Activated T-helper 1 cell treated with anti-CD3 and anti-CD28 coated beads, Interleukin-12 subunit alpha, Interleukin-12 subunit beta, Interleukin-2, Interleukin-4 antibody, amounts not matched to agents 30 ng/mL and 10 ng/mL and 1 ng/mL, durations not matched to agents 14 hours and 24 hours and 36 hours (primary cell): ENCODE measurements at regions not wholly inside any gene's neighbourhood (a gene's known extent, or its start where the extent isn't known, plus 50 kb on each side); places are given as distances from the start of the nearest gene placed in this dataset.

Experiments
- DNase-seq: peaks from one replicate; pipeline ENCODE4 v3.0.0; 2021; ENCODE audit warnings: low spot score
- H3K27ac Mint-ChIP-seq: one replicate; pipeline ENCODE4 v1.8.0; 2021; ENCODE audit warnings: mild to moderate bottlenecking, mixed read lengths
- H3K27me3 Mint-ChIP-seq: one replicate; pipeline ENCODE4 v1.8.0; 2022; ENCODE audit warnings: mild to moderate bottlenecking, moderate library complexity, mixed read lengths; ENCODE audit not compliant: insufficient read depth
- H3K36me3 Mint-ChIP-seq: one replicate; pipeline ENCODE4 v1.8.0; 2021; ENCODE audit warnings: low read depth, mixed read lengths
- H3K4me1 Mint-ChIP-seq: one replicate; pipeline ENCODE4 v1.8.0; 2021; ENCODE audit warnings: low read depth, mixed read lengths
- H3K4me3 Mint-ChIP-seq: one replicate; pipeline ENCODE4 v1.8.0; 2021; ENCODE audit warnings: mild to moderate bottlenecking, moderate library complexity, mixed read lengths
- H3K9me3 Mint-ChIP-seq: one replicate; pipeline ENCODE4 v1.8.0; 2021; ENCODE audit warnings: mixed read lengths
- intact Hi-C: fragments of 100-400 bp; cut with micrococcal nuclease; formaldehyde crosslinking; loops from one replicate; pipeline ENCODE4 v1.15.1; 2024

DNA sequence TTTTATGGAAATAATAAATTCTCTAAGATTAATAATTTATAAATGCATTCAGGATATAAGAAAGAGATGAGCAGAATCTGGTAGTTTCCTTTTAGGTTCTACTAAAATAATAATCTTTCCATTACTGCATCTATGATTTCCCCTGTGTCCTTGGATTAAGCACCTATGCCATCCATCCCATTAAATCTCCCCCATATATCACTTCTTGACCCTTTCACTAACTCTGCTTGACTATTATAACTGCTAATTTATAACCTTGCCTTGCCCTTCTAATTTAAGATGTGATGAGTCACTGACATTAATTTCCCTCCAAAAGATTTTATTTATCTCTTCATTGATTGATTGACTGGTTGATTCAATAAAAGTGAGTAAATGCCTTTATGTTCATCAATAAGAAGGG is 348.3 kb upstream of the LRATD1 start:
- H3K27me3 Mint-ChIP-seq, result no peaks in the 10 kb centered on the region
- intact Hi-C loops, result no loop called here

DNA sequence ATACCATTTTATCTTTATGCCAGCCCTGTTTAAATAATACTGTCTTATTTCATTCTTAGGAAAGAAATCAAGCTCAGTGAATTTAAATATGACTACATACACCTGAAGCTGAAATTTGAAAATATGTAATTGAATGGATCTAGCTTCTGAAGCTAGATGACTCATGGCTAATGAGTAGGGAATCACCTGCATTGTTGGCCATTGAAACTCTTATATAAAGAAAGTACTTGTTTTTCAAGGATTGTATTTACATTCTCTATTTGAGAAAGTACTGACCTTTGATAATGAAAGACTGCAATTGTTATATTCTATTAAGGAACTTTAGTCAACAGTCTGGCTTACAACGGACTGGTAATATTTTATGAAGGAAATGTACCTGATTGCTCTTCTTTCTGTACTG is 346.7 kb upstream of the LRATD1 start:
- H3K36me3 Mint-ChIP-seq, result no peaks in the 10 kb centered on the region
- H3K4me1 Mint-ChIP-seq, result no peaks in the 10 kb centered on the region
- H3K27ac Mint-ChIP-seq, result no peak overlapping the region
- peaks cover under 1% of the 10 kb centered on the region for H3K9me3 Mint-ChIP-seq
- no peak for DNase-seq
- intact Hi-C loops, result no loop called here
- no peaks in the 10 kb centered on the region for H3K27me3 Mint-ChIP-seq
- no peak overlapping the region for H3K4me3 Mint-ChIP-seq

More for the DNA sequence above, 348.3 kb upstream of the LRATD1 start:
- no peaks in the 10 kb centered on the region for H3K4me1 Mint-ChIP-seq
- no peaks in the 10 kb centered on the region for H3K36me3 Mint-ChIP-seq
- H3K4me3 Mint-ChIP-seq, result no peak overlapping the region
- no peaks in the 10 kb centered on the region for H3K9me3 Mint-ChIP-seq
- DNase-seq, result no peak
- H3K27ac Mint-ChIP-seq, result no peak overlapping the region

DNA sequence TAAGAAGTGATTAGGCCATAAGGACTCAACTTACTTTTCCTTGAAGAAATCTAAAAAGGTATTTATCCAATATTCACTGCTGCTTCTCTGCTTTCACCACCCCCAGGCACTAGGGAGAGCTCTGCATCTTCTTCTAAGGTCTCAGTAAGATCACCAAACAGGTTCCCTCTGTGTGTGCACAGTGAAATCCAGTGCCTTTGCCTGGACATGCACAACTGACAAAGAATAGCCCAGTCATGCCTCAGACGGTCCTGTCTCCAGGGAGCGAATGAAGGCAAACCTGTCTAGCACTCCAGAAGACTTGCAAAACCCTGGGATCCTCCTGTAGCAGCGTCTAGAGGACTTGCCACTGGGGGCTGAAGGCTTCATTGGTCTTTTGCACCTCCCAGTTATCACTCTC is 344.5 kb upstream of the LRATD1 start:
- no peak for DNase-seq
- intact Hi-C loops, result no loop called here
- Mint-ChIP-seq H3K4me3 (no peak overlapping the region), H3K27ac (no peak overlapping the region), H3K4me1 (no peaks in the 10 kb centered on the region), H3K27me3 (no peaks in the 10 kb centered on the region), H3K36me3 (no peaks in the 10 kb centered on the region), H3K9me3 (peaks cover 4% of the 10 kb centered on the region)

DNA sequence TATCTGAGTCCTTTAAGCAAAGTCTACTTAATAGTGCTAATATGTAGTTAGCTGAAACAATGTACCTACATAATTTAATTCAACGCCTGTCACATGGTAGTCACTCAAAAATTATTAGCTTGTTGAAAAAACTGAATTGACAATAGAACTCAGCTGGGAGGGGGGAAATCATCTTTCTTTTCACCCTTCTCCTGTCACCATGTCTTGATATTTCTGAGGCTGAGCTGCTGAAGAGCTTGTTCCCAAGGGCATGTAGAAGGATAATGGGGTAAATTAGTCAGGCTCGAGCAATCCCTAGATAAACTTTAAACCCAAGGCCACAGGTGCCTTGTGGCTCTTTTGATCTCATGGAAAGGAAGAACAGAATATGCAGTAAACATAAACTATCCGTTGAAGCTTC is 339.6 kb upstream of the LRATD1 start:
- no peaks in the 10 kb centered on the region for H3K4me1 Mint-ChIP-seq
- no peaks in the 10 kb centered on the region for H3K27me3 Mint-ChIP-seq
- no peak for DNase-seq
- H3K4me3 Mint-ChIP-seq, result no peak overlapping the region
- intact Hi-C loops, result no loop called here
- H3K9me3 Mint-ChIP-seq, result peaks cover 4% of the 10 kb centered on the region
- no peaks in the 10 kb centered on the region for H3K36me3 Mint-ChIP-seq
- H3K27ac Mint-ChIP-seq, result no peak overlapping the region

DNA sequence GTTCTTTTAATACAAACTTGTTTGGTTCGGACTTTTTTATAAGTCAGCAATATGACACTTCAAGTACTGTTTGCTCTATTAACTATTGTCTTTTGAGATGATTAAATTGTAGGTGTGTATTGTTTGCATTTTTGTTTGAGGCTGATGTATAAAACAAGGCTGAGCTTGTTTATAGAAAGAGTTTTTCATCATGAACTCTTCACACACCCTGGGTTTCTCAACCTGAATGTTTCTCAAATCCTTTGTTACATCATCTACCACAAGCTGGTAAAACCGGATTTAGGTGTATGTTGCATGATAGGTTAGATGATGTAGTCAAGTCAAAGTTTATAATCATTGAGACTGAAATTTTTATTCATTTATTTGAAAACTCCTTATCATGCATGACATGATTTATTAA is 335.2 kb upstream of the LRATD1 start:
- H3K4me3 Mint-ChIP-seq, result no peak overlapping the region
- peaks cover 3% of the 10 kb centered on the region for H3K9me3 Mint-ChIP-seq
- intact Hi-C loops, result no loop called here
- no peaks in the 10 kb centered on the region for H3K27me3 Mint-ChIP-seq
- H3K36me3 Mint-ChIP-seq, result no peaks in the 10 kb centered on the region
- H3K4me1 Mint-ChIP-seq, result no peaks in the 10 kb centered on the region
- H3K27ac Mint-ChIP-seq, result no peak overlapping the region
- no peak for DNase-seq

DNA sequence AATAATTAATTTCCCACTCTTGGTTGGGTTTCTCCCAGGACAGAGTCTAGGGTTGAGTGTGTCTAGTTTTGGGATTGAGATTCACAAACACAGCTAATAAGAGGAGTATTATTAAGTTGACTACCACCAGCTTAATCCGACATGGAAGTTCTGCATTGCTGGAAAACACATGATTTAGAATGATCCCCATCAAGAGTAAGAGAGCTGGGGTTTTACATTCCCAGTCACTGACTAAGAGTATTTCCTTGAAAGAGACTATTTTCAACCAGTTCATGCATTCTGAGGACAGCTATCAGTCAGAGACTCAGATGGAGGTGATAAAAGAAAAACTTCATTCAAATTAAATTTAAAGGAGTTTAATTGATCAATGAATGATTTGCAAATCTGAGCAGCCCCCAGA is 334.6 kb upstream of the LRATD1 start:
- intact Hi-C loops, result no loop called here
- Mint-ChIP-seq H3K4me1 (no peaks in the 10 kb centered on the region), H3K27ac (no peak overlapping the region), H3K36me3 (no peaks in the 10 kb centered on the region), H3K27me3 (no peaks in the 10 kb centered on the region), H3K4me3 (no peak overlapping the region), H3K9me3 (peaks cover 3% of the 10 kb centered on the region)
- DNase-seq, result no peak

DNA sequence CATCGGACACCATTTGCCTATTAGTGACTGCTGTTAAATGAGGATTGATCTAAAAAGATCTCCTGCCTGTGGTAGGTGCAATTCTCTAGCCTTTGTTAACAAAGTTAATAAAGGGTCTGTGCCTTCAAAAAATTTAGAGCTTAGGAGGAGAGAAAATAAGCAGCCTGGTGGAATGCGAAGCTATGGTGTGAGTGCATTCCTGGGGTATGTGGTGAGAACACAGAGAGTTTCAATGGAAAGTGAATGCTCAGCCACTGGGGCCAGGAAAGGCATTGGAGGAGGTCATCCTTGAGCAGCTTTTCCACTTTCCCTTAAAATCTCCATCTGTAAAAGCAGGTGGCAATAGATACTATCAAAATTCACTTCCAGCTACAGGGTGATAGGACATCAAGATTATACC is 331.2 kb upstream of the LRATD1 start:
- no peaks in the 10 kb centered on the region for H3K27me3 Mint-ChIP-seq
- no peaks in the 10 kb centered on the region for H3K4me1 Mint-ChIP-seq
- DNase-seq, result no peak
- intact Hi-C loops, result no loop called here
- peaks cover 3% of the 10 kb centered on the region for H3K9me3 Mint-ChIP-seq
- no peaks in the 10 kb centered on the region for H3K36me3 Mint-ChIP-seq
- no peak overlapping the region for H3K27ac Mint-ChIP-seq
- H3K4me3 Mint-ChIP-seq, result no peak overlapping the region

DNA sequence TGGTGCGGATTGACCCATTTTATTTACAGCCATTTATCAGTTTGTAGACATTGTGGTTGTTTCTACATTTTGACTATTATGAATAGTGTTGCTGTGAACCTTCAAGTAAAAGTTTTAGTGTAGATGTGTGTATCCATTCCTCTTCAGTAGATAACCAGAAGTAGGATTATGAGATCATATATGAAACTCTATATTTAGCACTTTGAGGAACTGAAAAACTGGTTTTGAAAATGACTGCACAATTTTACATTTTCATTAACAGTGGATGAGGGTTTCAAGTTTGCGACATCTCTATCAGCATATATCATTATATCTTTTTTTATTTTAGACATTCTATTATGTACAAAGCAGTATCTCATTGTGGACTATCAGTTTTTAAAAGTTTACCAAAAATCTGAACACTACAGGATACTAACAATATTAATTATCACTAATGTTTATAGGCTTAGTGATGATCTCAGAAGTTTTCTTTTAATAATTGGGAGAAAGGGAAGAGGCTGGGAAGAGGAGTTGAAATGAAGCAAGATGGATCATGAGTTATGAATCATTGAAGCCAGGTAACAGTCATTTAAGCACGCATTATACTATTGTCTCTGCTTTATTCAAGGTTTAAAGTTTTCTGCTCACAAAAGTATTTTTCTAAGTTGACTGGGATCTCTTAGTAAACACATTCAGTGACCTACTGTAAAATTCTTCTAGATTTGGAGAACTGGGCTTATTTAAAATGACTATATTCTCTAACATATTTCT is 329.0 kb upstream of the LRATD1 start:
- H3K27me3 Mint-ChIP-seq, result no peaks in the 10 kb centered on the region
- H3K4me3 Mint-ChIP-seq, result no peak overlapping the region
- intact Hi-C loops, result no loop called here
- DNase-seq, result no peak
- peaks cover 1% of the 10 kb centered on the region for H3K9me3 Mint-ChIP-seq
- H3K27ac Mint-ChIP-seq, result no peak overlapping the region
- no peaks in the 10 kb centered on the region for H3K36me3 Mint-ChIP-seq
- H3K4me1 Mint-ChIP-seq, result no peaks in the 10 kb centered on the region

DNA sequence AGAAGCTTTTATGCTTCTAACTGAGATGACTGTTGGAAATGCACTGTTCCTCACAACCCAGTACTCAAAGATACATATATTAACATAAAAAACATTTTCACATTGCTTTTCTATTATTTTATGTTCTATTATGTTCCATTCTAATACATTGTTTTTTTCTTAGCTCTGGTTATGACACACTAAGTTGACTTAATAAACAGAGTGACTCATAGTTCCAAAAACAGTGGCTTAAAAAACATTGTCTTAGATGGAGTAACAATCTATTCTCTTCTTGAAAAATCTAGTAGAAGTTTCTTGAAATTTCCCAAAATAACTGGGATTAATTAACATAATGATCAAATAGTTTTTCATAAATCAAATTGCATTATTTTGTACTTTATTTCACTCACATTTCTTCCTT is 328.2 kb upstream of the LRATD1 start:
- Mint-ChIP-seq H3K27me3 (no peaks in the 10 kb centered on the region), H3K4me1 (no peaks in the 10 kb centered on the region), H3K27ac (no peak overlapping the region), H3K4me3 (no peak overlapping the region), H3K36me3 (no peaks in the 10 kb centered on the region), H3K9me3 (no peaks in the 10 kb centered on the region)
- DNase-seq, result no peak
- intact Hi-C loops, result no loop called here

DNA sequence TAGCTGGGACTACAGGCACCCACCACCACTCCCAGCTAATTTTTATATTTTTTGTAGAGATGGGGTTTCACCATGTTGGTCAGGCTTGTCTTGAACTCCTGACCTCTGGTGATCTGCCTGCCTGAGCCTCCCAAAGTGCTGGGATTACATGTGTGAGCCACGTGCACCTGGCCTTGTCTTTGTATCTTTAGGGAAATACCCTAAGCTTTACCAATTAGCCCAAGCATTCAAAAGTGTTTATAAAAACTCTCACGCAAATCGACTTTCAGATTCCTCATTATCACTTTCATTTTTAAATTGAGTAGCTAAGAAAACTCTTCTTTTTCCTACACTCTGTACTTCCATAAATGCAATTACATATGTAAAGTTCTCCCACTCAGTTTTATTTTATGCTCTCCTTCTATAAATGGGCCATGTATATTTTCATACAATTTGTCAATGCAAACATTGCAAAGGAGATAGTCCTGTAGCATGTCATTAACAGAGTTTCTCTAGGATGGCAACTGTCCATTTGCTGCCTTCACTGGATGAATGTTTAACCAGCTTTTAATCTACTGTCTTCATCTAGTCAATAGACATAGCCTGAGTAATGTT is 326.2 kb upstream of the LRATD1 start:
- Mint-ChIP-seq H3K27ac (no peak overlapping the region), H3K36me3 (no peaks in the 10 kb centered on the region), H3K4me1 (no peaks in the 10 kb centered on the region), H3K27me3 (no peaks in the 10 kb centered on the region), H3K9me3 (no peaks in the 10 kb centered on the region), H3K4me3 (no peak overlapping the region)
- intact Hi-C loops, result no loop called here
- no peak for DNase-seq

DNA sequence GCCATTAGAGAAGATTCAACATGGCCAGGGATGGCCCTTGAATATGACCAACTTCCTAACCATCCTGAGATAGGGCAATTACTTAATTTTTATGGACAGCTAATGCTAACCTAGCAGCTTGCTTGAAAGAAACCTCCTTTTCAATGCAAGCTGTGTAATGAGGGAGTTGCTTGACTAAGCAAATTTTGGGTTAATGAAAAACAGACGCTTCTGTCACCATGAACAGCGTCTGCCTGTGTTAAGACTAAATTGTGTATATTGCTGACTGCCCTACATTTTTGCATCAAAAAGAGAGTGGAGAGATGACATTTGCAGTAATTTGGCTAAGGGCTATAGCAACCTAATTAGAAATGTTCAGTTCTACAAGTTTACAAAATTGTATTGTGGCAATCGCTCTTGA is 319.2 kb upstream of the LRATD1 start:
- DNase-seq, result no peak
- intact Hi-C loops, result no loop called here
- Mint-ChIP-seq H3K27ac (no peak overlapping the region), H3K36me3 (no peaks in the 10 kb centered on the region), H3K4me1 (no peaks in the 10 kb centered on the region), H3K27me3 (no peaks in the 10 kb centered on the region), H3K4me3 (no peak overlapping the region), H3K9me3 (peaks cover 4% of the 10 kb centered on the region)

DNA sequence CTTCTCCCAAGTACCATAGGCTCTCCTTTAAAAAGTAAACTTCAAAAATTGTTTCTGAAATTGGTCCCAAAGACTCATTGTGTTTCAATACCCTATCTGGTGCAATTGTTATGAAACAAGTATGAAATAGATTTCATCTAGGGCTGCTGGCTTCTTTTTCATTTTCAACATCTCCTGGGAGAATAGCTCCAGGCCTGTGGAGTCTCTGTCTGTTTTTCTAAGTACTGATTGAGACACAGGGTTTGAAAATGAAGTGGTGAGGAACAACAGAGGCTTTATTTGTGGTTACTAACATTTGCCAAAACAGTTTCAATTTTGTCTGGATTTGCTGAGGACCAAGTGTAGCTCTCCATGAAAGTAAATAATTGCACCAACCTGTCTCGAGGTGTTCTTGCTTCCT is 315.9 kb upstream of the LRATD1 start:
- Mint-ChIP-seq H3K27me3 (no peaks in the 10 kb centered on the region), H3K4me3 (no peak overlapping the region), H3K36me3 (no peaks in the 10 kb centered on the region), H3K27ac (no peak overlapping the region), H3K9me3 (peaks cover 4% of the 10 kb centered on the region), H3K4me1 (no peaks in the 10 kb centered on the region)
- intact Hi-C loops, result no loop called here
- DNase-seq, result no peak

DNA sequence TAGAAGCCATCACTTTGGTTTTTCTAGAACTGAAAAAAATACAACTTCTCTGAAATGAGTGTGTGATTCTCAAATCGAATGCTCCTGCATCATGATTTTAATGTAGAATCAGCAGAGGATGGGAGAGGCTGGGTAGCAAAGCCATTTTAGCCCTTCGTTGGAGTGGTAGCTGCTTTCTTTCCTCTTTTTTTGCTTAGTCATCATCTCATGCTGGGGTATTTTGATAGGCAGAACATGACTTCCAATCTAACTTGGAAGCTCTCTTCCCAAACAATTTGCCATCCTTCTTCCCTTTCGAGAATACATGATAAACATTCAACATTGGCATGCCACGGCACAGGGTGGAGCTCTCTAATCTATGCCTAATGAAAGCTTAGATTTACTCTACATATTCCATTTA is 311.2 kb upstream of the LRATD1 start:
- DNase-seq, result no peak
- no peaks in the 10 kb centered on the region for H3K4me1 Mint-ChIP-seq
- H3K9me3 Mint-ChIP-seq, result no peaks in the 10 kb centered on the region
- H3K4me3 Mint-ChIP-seq, result no peak overlapping the region
- H3K27ac Mint-ChIP-seq, result no peak overlapping the region
- intact Hi-C loops, result no loop called here
- H3K36me3 Mint-ChIP-seq, result no peaks in the 10 kb centered on the region
- H3K27me3 Mint-ChIP-seq, result no peaks in the 10 kb centered on the region

DNA sequence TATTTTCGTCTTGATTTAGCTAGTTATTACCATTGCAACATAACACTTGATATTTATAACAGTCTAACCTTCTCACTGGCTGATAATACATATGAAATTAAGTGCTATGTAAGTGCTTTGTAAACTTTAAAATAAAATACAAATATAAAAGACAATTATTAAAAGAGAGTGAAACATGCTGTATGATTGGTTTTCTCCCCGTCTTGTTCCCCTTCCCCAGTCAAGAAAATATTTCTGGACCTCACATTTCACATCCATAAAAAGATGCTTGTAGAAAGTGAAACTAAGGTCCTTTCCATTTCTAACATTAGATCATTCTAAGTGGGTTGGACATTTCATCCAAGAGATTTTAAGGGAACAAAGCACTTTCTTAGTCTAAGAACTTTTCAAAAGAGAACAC is 310.2 kb upstream of the LRATD1 start:
- no peaks in the 10 kb centered on the region for H3K4me1 Mint-ChIP-seq
- no peak overlapping the region for H3K4me3 Mint-ChIP-seq
- H3K9me3 Mint-ChIP-seq, result no peaks in the 10 kb centered on the region
- intact Hi-C loops, result no loop called here
- DNase-seq, result no peak
- H3K27me3 Mint-ChIP-seq, result no peaks in the 10 kb centered on the region
- no peak overlapping the region for H3K27ac Mint-ChIP-seq
- H3K36me3 Mint-ChIP-seq, result no peaks in the 10 kb centered on the region
